ENCODE measurements at regions not wholly inside any gene's neighbourhood (a gene's known extent, or its start where the extent isn't known, plus 50 kb on each side); places are given as distances from the start of the nearest gene placed in this dataset.

DNA sequence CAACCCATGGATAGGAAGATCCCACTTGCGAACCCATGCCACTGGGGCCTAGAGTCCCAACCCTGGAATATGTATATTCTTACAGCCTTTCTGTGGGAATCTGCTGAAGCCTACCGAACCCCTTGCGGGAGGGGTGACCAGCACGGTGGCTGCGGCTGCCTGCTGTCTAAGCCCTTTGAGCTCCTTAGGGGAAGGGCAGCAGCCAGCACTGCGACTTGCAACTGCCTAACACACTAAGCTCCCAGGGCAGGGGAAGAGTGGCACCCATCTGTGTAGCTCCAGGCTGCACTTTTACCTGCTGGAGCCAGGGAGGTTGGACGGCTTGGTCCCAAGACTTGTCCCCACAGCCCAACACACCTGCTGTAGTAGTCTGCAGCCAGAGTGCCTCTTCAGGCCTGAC lies 1968.7 kb upstream of the FLRT2 start:
- FAIRE-seq, result no peak
- DNase-seq (ENCODE audit: insufficient read length, low spot score), result no peak
- TF ChIP-seq POLR2A (IDR thresholded peaks at IDR 0.05; ENCODE audit: low read depth, low read length), result no peak
- TF ChIP-seq POU2F2 (IDR thresholded peaks at IDR 0.05; ENCODE audit: low read depth, low read length), result no peak
- no peak for TF ChIP-seq TAF1 (IDR thresholded peaks at IDR 0.05; ENCODE audit: low read depth, low read length)
- no peak for TF ChIP-seq PAX5 (IDR thresholded peaks at IDR 0.05; ENCODE audit: insufficient read depth, low read length, severe bottlenecking)
- no peak for TF ChIP-seq SPI1 (IDR thresholded peaks at IDR 0.05; ENCODE audit: low read depth, low read length)
- TF ChIP-seq POLR2AphosphoS5 (IDR thresholded peaks at IDR 0.05; ENCODE audit: low read depth, low read length), result no peak

DNA sequence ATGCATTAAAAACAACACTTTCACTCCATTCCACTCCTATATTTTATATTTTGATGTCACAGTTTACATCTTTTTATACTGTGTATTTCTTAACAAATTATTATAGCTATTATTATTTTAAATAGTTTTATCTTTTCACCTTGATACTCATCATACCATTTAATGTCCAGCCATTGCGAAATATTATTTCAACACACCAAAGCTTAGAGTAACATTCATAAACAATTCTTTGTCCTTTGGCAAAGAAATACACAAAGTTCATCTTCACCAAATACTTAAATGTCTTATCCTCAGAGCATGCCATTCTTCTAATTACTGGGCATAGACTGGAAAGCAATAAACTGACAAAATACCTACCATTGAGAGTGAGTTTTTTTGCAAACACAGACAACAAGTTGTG lies 1963.4 kb upstream of the FLRT2 start:
- TF ChIP-seq SPI1 (IDR thresholded peaks at IDR 0.05; ENCODE audit: low read depth, low read length), result no peak
- no peak for TF ChIP-seq POU2F2 (IDR thresholded peaks at IDR 0.05; ENCODE audit: low read depth, low read length)
- TF ChIP-seq POLR2A (IDR thresholded peaks at IDR 0.05; ENCODE audit: low read depth, low read length), result no peak
- TF ChIP-seq TAF1 (IDR thresholded peaks at IDR 0.05; ENCODE audit: low read depth, low read length), result no peak
- TF ChIP-seq POLR2AphosphoS5 (IDR thresholded peaks at IDR 0.05; ENCODE audit: low read depth, low read length), result no peak
- no peak for TF ChIP-seq PAX5 (IDR thresholded peaks at IDR 0.05; ENCODE audit: insufficient read depth, low read length, severe bottlenecking)
- FAIRE-seq, result no peak
- DNase-seq (ENCODE audit: insufficient read length, low spot score), result no peak

DNA sequence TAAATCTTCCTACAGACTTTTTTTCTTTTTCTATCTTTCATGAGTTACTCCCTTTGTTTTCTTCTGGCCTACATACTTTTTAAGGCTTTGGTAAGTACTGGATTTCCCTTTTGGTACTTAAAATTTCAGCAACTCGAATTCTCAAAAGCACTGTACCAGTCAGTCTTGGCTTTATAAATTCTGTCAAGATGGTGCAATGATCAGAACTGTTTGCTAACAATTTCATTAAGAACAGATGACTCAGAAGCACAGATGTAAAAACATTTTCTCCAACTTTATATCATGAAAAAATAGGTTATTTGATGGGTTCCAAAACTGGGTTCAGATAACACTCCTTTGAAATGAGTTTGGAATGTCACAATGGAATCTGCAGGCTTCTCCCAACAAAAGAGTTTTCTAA lies 1961.8 kb upstream of the FLRT2 start:
- no peak for TF ChIP-seq PAX5 (IDR thresholded peaks at IDR 0.05; ENCODE audit: insufficient read depth, low read length, severe bottlenecking)
- FAIRE-seq (no peak), DNase-seq (ENCODE audit: insufficient read length, low spot score) (no peak)

DNA sequence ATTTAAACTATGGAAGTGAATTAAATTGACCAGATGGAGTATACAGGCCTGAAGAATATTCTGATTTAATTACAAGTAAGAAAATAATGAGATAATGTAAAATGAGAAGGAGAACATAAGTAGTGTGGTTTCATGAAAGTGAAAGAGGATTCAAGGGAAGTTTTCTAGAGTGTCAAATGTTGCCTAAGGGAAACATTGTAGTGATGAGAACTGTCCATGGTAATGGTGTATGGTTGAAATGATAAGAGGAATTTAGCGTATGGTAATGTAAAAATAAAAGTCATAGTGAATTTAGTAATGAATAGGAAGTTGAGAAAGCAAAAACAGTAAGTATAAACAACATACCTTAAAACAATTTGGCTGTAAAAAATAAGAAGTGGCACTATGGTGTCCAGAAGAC lies 1954.6 kb upstream of the FLRT2 start:
- DNase-seq (ENCODE audit: insufficient read length, low spot score) (no peak), FAIRE-seq (no peak)
- TF ChIP-seq SPI1 (IDR thresholded peaks at IDR 0.05; ENCODE audit: low read depth, low read length), result no peak
- TF ChIP-seq TAF1 (IDR thresholded peaks at IDR 0.05; ENCODE audit: low read depth, low read length), result no peak
- no peak for TF ChIP-seq POLR2AphosphoS5 (IDR thresholded peaks at IDR 0.05; ENCODE audit: low read depth, low read length)
- no peak for TF ChIP-seq PAX5 (IDR thresholded peaks at IDR 0.05; ENCODE audit: insufficient read depth, low read length, severe bottlenecking)
- TF ChIP-seq POLR2A (IDR thresholded peaks at IDR 0.05; ENCODE audit: low read depth, low read length), result no peak
- TF ChIP-seq POU2F2 (IDR thresholded peaks at IDR 0.05; ENCODE audit: low read depth, low read length), result no peak

DNA sequence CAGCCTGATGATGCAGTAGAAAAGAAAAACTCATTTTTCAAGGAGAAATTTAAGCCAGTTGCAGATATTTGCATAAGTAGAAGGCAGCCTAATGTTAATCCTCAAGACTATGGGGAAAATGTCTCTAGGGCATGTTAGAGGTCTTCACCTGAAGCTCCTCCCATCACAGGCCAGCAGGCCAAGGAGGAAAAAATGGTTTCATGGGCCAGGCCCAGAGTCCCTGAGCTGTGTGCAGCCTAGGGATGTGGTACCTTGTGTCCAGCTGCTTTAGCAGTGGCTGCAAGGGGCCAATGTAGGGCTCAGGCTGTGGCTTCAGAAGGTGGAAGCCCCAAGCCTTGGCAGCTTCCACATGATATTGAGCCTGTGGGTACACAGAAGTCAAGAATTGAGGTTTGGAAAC lies 1946.7 kb upstream of the FLRT2 start:
- no peak for DNase-seq (ENCODE audit: insufficient read length, low spot score)
- FAIRE-seq, result no peak
- TF ChIP-seq POLR2AphosphoS5 (IDR thresholded peaks at IDR 0.05; ENCODE audit: low read depth, low read length), result no peak

DNA sequence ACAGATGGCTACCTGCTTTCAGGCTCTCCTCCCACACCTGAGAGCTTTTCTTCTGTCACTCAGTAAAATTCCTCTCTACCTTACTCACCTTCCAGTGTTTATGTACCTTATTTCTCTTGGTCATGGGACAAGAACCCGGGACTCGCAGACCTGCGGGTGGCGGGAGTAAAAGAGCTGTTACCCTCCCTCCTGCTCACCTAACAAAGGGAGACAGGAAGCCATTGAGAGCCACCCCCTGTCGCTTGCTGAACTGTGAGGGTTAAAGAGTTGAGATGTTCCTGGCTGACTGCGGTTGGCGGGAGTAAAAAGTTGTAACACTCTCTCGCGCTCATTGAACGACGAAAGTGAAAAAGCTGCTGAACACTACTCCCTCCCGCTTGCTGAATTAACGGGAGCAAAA lies 1935.1 kb upstream of the FLRT2 start:
- TF ChIP-seq SPI1 (IDR thresholded peaks at IDR 0.05; ENCODE audit: low read depth, low read length), result no peak
- no peak for TF ChIP-seq POLR2AphosphoS5 (IDR thresholded peaks at IDR 0.05; ENCODE audit: low read depth, low read length)
- TF ChIP-seq TAF1 (IDR thresholded peaks at IDR 0.05; ENCODE audit: low read depth, low read length), result no peak
- TF ChIP-seq PAX5 (IDR thresholded peaks at IDR 0.05; ENCODE audit: insufficient read depth, low read length, severe bottlenecking), result no peak
- no peak for TF ChIP-seq POLR2A (IDR thresholded peaks at IDR 0.05; ENCODE audit: low read depth, low read length)
- TF ChIP-seq POU2F2 (IDR thresholded peaks at IDR 0.05; ENCODE audit: low read depth, low read length), result no peak
- DNase-seq (ENCODE audit: insufficient read length, low spot score) (no peak), FAIRE-seq (no peak)

DNA sequence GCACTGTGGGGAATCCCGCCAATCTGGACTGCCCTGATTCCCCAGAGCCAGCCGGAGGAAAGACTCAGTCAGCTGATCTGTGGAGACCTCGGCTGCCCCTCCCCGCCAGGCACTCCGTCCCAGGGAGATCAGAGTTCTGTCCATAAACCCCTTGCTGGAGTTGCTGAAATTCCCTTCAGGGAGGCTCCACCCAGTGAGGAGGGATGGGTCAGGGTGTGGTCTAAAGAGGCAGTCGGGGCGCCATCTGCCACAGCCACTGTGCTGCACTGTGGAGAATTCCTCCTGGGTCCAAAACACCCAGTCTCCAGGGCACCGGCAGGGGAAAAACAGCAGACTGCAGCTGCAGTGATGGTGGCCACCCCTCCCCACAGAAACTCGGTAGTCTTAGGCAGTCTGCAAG lies 1922.3 kb upstream of the FLRT2 start:
- no peak for FAIRE-seq
- no peak for DNase-seq (ENCODE audit: insufficient read length, low spot score)
- no peak for TF ChIP-seq POLR2AphosphoS5 (IDR thresholded peaks at IDR 0.05; ENCODE audit: low read depth, low read length)

DNA sequence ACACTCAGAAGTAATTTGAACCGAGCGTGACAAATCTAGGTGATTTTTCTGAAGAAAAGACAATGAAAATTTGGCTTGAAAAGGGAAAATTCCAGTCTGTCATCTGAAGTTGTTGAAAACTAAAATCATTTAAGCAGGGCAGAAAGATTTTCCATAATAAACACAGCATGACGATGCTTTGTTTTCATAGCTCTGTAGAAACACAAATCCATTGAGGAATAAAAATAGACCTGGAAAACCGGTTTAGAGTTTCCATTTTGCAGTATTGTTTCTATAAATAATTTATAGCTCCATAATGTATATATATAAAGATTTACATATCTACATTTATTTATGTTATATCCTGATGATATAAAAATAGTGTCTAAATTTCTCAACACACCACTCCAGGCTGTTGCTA lies 1918.5 kb upstream of the FLRT2 start:
- no peak for TF ChIP-seq PAX5 (IDR thresholded peaks at IDR 0.05; ENCODE audit: insufficient read depth, low read length, severe bottlenecking)
- TF ChIP-seq POLR2AphosphoS5 (IDR thresholded peaks at IDR 0.05; ENCODE audit: low read depth, low read length), result no peak
- no peak for DNase-seq (ENCODE audit: insufficient read length, low spot score)
- FAIRE-seq, result no peak

DNA sequence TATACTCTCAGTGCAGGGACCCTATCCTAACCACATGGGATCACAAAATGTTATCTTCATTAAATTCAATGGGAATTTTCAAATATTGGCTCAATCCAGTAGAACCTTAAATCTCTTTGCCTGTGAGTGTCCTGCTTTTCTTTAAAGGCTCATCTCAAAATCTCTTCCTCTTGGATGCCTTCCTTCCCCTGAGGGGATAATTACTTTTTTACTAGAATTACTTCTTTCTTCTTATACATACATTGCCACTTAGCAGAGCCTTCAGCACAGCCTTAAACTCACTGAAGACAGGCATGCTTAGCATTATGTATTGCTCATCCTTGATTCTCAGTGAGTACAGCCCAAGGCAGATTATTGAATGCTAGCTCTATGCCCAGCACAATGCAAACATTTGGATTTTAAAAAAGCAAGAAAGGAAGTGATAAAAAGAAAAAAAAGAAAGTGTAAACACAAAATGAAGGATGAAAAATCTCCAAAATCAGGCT lies 1918.0 kb upstream of the FLRT2 start:
- no peak for TF ChIP-seq POU2F2 (IDR thresholded peaks at IDR 0.05; ENCODE audit: low read depth, low read length)
- TF ChIP-seq POLR2A (IDR thresholded peaks at IDR 0.05; ENCODE audit: low read depth, low read length), result no peak
- no peak for TF ChIP-seq PAX5 (IDR thresholded peaks at IDR 0.05; ENCODE audit: insufficient read depth, low read length, severe bottlenecking)
- no peak for TF ChIP-seq SPI1 (IDR thresholded peaks at IDR 0.05; ENCODE audit: low read depth, low read length)
- TF ChIP-seq POLR2AphosphoS5 (IDR thresholded peaks at IDR 0.05; ENCODE audit: low read depth, low read length), result no peak
- DNase-seq (ENCODE audit: insufficient read length, low spot score) (no peak), FAIRE-seq (no peak)

DNA sequence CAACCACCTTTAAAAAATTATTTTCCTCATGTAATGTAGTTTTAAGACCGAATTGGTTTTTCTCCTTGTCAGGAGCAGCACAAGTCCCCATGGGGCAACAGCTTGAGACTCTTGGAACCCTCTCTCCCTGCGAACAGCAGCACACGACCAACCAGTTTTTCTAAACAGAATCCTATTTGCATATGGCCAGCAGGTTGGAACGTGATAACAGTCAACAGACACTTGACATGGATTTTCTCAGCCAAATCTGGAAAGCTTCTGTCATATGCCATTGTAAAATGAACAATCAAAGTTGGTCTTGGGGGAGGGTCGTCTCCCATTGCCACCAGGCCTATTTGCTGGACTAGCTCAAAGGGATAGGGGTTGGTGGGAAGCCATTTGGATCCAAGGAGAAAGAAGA lies 1915.0 kb upstream of the FLRT2 start:
- no peak for FAIRE-seq
- no peak for DNase-seq (ENCODE audit: insufficient read length, low spot score)
- TF ChIP-seq PAX5 (IDR thresholded peaks at IDR 0.05; ENCODE audit: insufficient read depth, low read length, severe bottlenecking), result no peak
- TF ChIP-seq POLR2A (IDR thresholded peaks at IDR 0.05; ENCODE audit: low read depth, low read length), result no peak
- TF ChIP-seq POLR2AphosphoS5 (IDR thresholded peaks at IDR 0.05; ENCODE audit: low read depth, low read length), result no peak
- TF ChIP-seq TAF1 (IDR thresholded peaks at IDR 0.05; ENCODE audit: low read depth, low read length), result no peak

DNA sequence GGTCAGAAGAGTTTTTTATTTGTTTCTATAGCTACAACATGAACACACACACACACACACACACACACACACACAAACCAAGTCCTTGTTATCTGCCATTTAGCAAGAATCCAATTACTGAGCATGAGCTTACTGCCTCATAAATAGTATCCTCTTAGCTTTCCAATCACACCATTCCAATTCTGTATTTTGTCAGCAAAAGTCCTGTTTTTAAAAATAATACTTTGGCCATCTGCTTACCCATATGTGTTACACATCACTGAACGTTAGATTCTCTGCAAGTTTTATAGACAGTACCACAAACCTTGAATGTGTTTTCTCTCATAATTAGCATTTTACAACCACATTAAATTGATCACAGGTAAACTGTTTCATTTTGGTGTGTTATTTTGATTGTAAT lies 1905.4 kb upstream of the FLRT2 start:
- FAIRE-seq, result no peak
- no peak for DNase-seq (ENCODE audit: insufficient read length, low spot score)
- TF ChIP-seq PAX5 (IDR thresholded peaks at IDR 0.05; ENCODE audit: insufficient read depth, low read length, severe bottlenecking), result no peak
- TF ChIP-seq POLR2A (IDR thresholded peaks at IDR 0.05; ENCODE audit: low read depth, low read length), result no peak
- no peak for TF ChIP-seq POLR2AphosphoS5 (IDR thresholded peaks at IDR 0.05; ENCODE audit: low read depth, low read length)
- no peak for TF ChIP-seq POU2F2 (IDR thresholded peaks at IDR 0.05; ENCODE audit: low read depth, low read length)
- no peak for TF ChIP-seq SPI1 (IDR thresholded peaks at IDR 0.05; ENCODE audit: low read depth, low read length)
- TF ChIP-seq TAF1 (IDR thresholded peaks at IDR 0.05; ENCODE audit: low read depth, low read length), result no peak

Data from GM12891 (cell line).